ENCODE measurements at regions not wholly inside any gene's neighbourhood (a gene's known extent, or its start where the extent isn't known, plus 50 kb on each side); places are given as distances from the start of the nearest gene placed in this dataset.

DNA sequence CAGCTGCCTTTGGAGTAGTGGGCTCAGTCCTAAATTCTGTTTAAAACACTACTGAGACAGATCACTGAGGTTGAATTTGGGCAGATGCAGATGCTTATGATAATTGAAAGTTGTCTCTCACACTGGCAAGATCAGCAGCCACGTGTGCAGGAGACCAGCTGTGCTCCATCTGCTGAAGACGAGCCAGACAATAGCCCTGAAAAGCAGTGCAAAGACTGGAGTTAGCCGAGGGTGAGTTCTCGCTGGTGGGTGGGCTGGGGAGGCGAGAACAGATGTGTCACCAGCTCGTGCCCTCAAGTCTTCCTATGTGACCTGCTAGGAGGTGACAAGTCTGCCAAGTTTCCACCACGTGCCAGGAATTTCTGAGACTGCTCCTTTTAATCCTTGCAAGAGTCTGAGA, 661.3 kb upstream of the B3GAT1 start:
- in situ Hi-C loops (cut with MboI) (no loop called here), intact Hi-C loops (cut with micrococcal nuclease) (no loop called here)
- FAIRE-seq (no peak), ATAC-seq (no peak), DNase-seq (ENCODE audit: extremely low read depth in 1 of 4, low spot score in 3 of 4) (no peak)
- Histone ChIP-seq H3K79me2 (ENCODE audit: control insufficient read depth, insufficient read depth, low read length) (no peaks in the 10 kb centered on the region), H3K36me3 (ENCODE audit: control insufficient read depth, insufficient read depth, low read length) (no peaks in the 10 kb centered on the region), H3K27ac (ENCODE audit: extremely low read depth, low read depth, low read length) (no peak overlapping the region), H3K9me1 (ENCODE audit: control insufficient read depth, insufficient read depth, low read length) (no peaks in the 10 kb centered on the region), H3K9ac (ENCODE audit: insufficient read depth in 1 of 2, low read depth in 2 of 2, low read length in 2 of 2) (no peak overlapping the region), H2AFZ (ENCODE audit: low read depth, low read length) (no peak overlapping the region), H3K4me2 (ENCODE audit: insufficient read depth, low read length) (no peak overlapping the region), H3K9me3 (replicated peaks; ENCODE audit: control insufficient read depth, insufficient read depth, low read depth, low read length) (peaks cover 11% of the 10 kb centered on the region), H3K4me3 (no peak overlapping the region), H3K4me1 (replicated peaks in 1 of 2; ENCODE audit: control insufficient read depth in 2 of 2, insufficient read depth in 2 of 2, low read length in 2 of 2) (no peaks in the 10 kb centered on the region), H4K20me1 (replicated peaks; ENCODE audit: control insufficient read depth, insufficient read depth, low read length) (no peaks in the 10 kb centered on the region), H3K27me3 (ENCODE audit: control insufficient read depth in 2 of 2, insufficient read depth in 2 of 2, low read length in 2 of 2) (no peaks in the 10 kb centered on the region)
- ChIA-PET CTCF (ENCODE audit: low intra/inter-chr PET ratio) (no interaction called here), POLR2A (no interaction called here)
- TF ChIP-seq SPI1 (IDR thresholded peaks at IDR 0.05; ENCODE audit: borderline replicate concordance, low read depth, low read length) (no peak), FOXA1 (IDR thresholded peaks at IDR 0.05; ENCODE audit: borderline replicate concordance) (no peak), JUNB (CRISPR knock-in tag; conservative IDR thresholded peaks at IDR 0.05) (no peak), RCOR1 (IDR thresholded peaks at IDR 0.05; ENCODE audit: borderline replicate concordance in 1 of 2, low read depth in 2 of 2, low read length in 2 of 2) (no peak), MAFF (IDR thresholded peaks at IDR 0.05; ENCODE audit: low read length) (no peak)
- TF ChIP-seq, protein P1, sequence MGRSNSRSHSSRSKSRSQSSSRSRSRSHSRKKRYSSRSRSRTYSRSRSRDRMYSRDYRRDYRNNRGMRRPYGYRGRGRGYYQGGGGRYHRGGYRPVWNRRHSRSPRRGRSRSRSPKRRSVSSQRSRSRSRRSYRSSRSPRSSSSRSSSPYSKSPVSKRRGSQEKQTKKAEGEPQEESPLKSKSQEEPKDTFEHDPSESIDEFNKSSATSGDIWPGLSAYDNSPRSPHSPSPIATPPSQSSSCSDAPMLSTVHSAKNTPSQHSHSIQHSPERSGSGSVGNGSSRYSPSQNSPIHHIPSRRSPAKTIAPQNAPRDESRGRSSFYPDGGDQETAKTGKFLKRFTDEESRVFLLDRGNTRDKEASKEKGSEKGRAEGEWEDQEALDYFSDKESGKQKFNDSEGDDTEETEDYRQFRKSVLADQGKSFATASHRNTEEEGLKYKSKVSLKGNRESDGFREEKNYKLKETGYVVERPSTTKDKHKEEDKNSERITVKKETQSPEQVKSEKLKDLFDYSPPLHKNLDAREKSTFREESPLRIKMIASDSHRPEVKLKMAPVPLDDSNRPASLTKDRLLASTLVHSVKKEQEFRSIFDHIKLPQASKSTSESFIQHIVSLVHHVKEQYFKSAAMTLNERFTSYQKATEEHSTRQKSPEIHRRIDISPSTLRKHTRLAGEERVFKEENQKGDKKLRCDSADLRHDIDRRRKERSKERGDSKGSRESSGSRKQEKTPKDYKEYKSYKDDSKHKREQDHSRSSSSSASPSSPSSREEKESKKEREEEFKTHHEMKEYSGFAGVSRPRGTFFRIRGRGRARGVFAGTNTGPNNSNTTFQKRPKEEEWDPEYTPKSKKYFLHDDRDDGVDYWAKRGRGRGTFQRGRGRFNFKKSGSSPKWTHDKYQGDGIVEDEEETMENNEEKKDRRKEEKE (IDR thresholded peaks at IDR 0.05; ENCODE audit: borderline replicate concordance in 1 of 2, control insufficient read depth in 1 of 2, low read depth in 2 of 2, low read length in 1 of 2): no peak
- 3% methylated on average over 5 of the region's 7 CpGs for WGBS (ENCODE audit: insufficient coverage, low coverage, missing lambda C conversion rate)
- BruUV-seq (replicated peaks): no TSS peak
